ENCODE measurements at regions not wholly inside any gene's neighbourhood (a gene's known extent, or its start where the extent isn't known, plus 50 kb on each side); places are given as distances from the start of the nearest gene placed in this dataset.

DNA sequence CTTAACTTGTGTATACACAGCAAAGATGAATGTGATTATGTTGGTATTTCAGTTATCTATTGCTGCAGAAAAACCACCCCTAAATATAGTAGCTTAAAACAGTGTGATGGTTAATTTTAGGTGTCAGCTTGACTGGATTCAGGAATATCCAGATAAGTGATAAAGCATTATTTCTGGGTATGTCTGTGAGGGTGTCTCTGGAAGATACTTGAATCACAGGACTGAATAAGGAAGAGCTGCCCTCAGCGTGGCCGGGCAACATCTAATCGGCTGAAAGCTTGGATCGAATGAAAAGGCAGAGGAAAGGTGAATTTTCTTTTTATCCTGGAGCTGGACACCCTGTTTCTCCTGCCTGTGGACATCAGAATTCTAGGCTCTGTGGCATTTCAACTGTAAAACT, 132.0 kb upstream of the SYNPR start:
- CTCF ChIA-PET = no interaction called here
- POLR2A ChIA-PET = no interaction called here
- no peaks in the 10 kb centered on the region for H3K4me1 ChIP-seq (ENCODE audit: control insufficient read depth in 1 of 2, insufficient read depth in 2 of 2, low read length in 2 of 2)
- no peak overlapping the region for H3K9ac ChIP-seq (ENCODE audit: low read length)
- DNase-seq (ENCODE audit: low read depth, low spot score) (no peak), ATAC-seq (no peak)
- H3K27ac ChIP-seq (ENCODE audit: low read depth, low read length) = no peak overlapping the region
- H3K4me3 ChIP-seq (replicated peaks in 1 of 2; ENCODE audit: low read depth in 1 of 2, low read length in 2 of 2) = no peak overlapping the region
- H3K4me2 ChIP-seq (ENCODE audit: low read length) = no peak overlapping the region
- no peaks in the 10 kb centered on the region for H3K9me2 ChIP-seq (ENCODE audit: insufficient read depth)
- no peaks in the 10 kb centered on the region for H3K9me3 ChIP-seq (ENCODE audit: control insufficient read depth in 1 of 2, insufficient read depth in 1 of 2, low read depth in 1 of 2, low read length in 2 of 2)
- no peaks in the 10 kb centered on the region for H4K20me1 ChIP-seq (ENCODE audit: insufficient read depth)
- H3K27me3 ChIP-seq (ENCODE audit: insufficient read depth, low read length) = no peaks in the 10 kb centered on the region
- no peak for TF ChIP-seq EZH2 (IDR thresholded peaks at IDR 0.05)
- no peak for TF ChIP-seq POLR2A (IDR thresholded peaks at IDR 0.05; ENCODE audit: borderline replicate concordance, extremely low read depth, insufficient read depth, insufficient read length)
- no peak for TF ChIP-seq FOSL1 (IDR thresholded peaks at IDR 0.05; ENCODE audit: low read depth)
- TF ChIP-seq MAX (IDR thresholded peaks at IDR 0.05) = no peak
- no peak for TF ChIP-seq ZBTB33 (IDR thresholded peaks at IDR 0.05; ENCODE audit: extremely low read depth, insufficient replicate concordance, low read length)
- TF ChIP-seq EZH2phosphoT487 (IDR thresholded peaks at IDR 0.05; ENCODE audit: borderline replicate concordance) = no peak
- TF ChIP-seq REST (IDR thresholded peaks at IDR 0.05; ENCODE audit: low read depth) = no peak
- no peak for TF ChIP-seq TCF7L2 (IDR thresholded peaks at IDR 0.05; ENCODE audit: borderline replicate concordance, extremely low read depth, insufficient read depth, insufficient read length)
- TF ChIP-seq POLR2AphosphoS5 (IDR thresholded peaks at IDR 0.05; ENCODE audit: low read depth, low read length) = no peak
- no peak for TF ChIP-seq SP1 (IDR thresholded peaks at IDR 0.05; ENCODE audit: low read depth)
- TF ChIP-seq ZNF274 (IDR thresholded peaks at IDR 0.05; ENCODE audit: low read depth, low read length) = no peak
- no peak for TF ChIP-seq EGR1 (IDR thresholded peaks at IDR 0.05; ENCODE audit: low read depth)
- no peak for TF ChIP-seq SRF (IDR thresholded peaks at IDR 0.05; ENCODE audit: low read depth)
- no peak for TF ChIP-seq CEBPB (IDR thresholded peaks at IDR 0.05; ENCODE audit: low read depth)
- TF ChIP-seq JUND (IDR thresholded peaks at IDR 0.05) = no peak
- H3K36me3 ChIP-seq (ENCODE audit: control insufficient read depth in 1 of 2, insufficient read depth in 2 of 2, low read length in 2 of 2) = no peaks in the 10 kb centered on the region
- no peak overlapping the region for H2AFZ ChIP-seq (ENCODE audit: low read depth, low read length, poor library complexity, severe bottlenecking)
- H3K79me2 ChIP-seq (ENCODE audit: insufficient read depth, low read length) = no peaks in the 10 kb centered on the region
- no TSS peak for BruUV-seq (replicated peaks)
- RAD21 ChIA-PET (ENCODE audit: low non-redundant PET in 1 of 2, low total read pairs in 2 of 2, uncharacterized antibody in 2 of 2, unreplicated experiment in 2 of 2) = no interaction called here
- intact Hi-C loops (cut with micrococcal nuclease) = no loop called here
